HFF-Myc (cell line): ENCODE measurements at regions not wholly inside any gene's neighbourhood (a gene's known extent, or its start where the extent isn't known, plus 50 kb on each side); places are given as distances from the start of the nearest gene placed in this dataset.

ENCODE experiments used
- DNase-seq: peaks from one replicate; pipeline ENCODE4 v3.0.0-alpha.2; 2011; ENCODE audit warnings: low read depth; ENCODE audit errors: extremely low read depth
- H3K4me3 ChIP-seq: replicated peaks from 2 replicates; pipeline ENCODE4 v1.5.1; 2011; ENCODE audit warnings: low read depth, mild to moderate bottlenecking, control low read depth, low read length
- TF ChIP-seq, protein P1 (sequence below): IDR thresholded peaks from 2 replicates; pipeline ENCODE4 v1.5.1; 2012; ENCODE audit warnings: mild to moderate bottlenecking, low read depth, low read length, control low read depth; ENCODE audit errors: missing control alignments

DNA sequence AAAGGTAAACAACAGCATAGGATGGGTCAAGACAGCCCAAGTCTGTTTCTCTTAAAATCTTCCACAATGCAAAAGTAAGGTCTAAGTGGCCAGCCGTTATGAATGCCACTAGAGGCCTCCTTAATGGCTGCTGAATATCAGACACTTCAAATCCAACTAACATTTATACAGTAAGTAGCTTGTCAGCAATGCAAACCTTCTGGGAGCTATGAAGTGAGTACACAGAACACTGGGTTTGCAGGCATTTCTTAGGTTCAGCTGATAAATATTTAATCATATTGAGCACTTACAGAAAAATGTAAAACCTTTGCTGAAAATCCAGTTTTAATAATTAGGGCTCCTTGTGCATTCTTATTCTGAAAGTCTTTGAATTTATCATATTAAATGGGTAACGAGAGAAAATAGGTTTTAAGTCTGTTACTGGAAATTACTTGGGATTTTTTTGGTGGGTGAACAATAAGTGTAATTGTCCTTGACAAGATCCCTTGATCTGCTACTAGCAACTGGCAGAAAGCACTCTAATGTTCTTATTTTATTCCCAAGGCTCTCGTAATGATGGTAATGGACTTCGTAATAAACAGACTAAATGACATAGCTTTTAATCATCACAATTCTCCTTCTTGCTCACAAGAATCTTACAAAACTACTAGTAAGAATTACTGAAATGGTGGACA, 141.7 kb upstream of the GPR149 start:
- no peak overlapping the region for H3K4me3 ChIP-seq
- TF ChIP-seq, protein P1, sequence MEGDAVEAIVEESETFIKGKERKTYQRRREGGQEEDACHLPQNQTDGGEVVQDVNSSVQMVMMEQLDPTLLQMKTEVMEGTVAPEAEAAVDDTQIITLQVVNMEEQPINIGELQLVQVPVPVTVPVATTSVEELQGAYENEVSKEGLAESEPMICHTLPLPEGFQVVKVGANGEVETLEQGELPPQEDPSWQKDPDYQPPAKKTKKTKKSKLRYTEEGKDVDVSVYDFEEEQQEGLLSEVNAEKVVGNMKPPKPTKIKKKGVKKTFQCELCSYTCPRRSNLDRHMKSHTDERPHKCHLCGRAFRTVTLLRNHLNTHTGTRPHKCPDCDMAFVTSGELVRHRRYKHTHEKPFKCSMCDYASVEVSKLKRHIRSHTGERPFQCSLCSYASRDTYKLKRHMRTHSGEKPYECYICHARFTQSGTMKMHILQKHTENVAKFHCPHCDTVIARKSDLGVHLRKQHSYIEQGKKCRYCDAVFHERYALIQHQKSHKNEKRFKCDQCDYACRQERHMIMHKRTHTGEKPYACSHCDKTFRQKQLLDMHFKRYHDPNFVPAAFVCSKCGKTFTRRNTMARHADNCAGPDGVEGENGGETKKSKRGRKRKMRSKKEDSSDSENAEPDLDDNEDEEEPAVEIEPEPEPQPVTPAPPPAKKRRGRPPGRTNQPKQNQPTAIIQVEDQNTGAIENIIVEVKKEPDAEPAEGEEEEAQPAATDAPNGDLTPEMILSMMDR, result no peak
- no peak for DNase-seq

DNA sequence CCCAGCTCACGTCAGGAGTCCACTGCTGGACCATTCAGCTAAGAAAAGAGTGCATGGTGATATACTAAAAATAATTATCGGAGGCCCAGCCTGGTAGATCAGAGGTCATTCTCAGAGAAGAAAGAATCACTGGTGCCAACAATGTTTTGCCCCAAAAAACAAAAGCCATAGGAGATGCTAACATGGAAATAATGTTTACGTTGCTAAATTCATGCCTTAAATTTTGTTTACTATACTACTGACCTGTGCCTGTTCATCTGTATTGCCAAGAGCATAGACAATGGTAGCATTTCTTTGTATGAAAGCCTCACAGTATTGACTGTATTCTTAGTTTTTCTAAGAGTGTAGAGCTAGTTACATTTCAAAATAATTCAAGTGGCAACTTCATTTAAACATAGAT, 138.1 kb upstream of the GPR149 start:
- DNase-seq, result no peak
- no peak overlapping the region for H3K4me3 ChIP-seq
- TF ChIP-seq, protein P1, result no peak

- DNase-seq, result no peak
- TF ChIP-seq, protein P1, result no peak
- no peak overlapping the region for H3K4me3 ChIP-seq
These were observed 129.6 kb upstream of the GPR149 start for GRCh38 chr3:154559623-154560022.

DNA sequence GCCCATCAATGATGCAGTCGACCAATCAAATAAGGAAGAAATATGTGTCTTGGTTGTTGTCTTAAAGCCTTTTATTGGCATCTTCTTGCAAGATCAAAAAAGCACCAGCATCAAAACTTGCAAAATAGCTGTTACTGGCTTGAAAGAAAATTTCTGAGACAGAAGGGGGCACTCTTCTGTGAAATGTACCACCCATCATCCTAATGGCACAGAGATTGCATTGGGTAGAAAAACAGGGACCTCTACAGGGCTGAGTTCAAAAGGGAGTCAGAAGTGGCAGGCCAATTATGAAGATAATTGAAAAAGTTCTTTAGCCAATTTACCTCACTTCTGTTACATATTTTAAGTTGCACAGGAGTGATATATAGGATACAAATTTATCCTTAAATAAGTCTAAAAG, 122.3 kb upstream of the GPR149 start:
- no peak overlapping the region for H3K4me3 ChIP-seq
- DNase-seq, result no peak
- TF ChIP-seq, protein P1, result peak; percentile 10

DNA sequence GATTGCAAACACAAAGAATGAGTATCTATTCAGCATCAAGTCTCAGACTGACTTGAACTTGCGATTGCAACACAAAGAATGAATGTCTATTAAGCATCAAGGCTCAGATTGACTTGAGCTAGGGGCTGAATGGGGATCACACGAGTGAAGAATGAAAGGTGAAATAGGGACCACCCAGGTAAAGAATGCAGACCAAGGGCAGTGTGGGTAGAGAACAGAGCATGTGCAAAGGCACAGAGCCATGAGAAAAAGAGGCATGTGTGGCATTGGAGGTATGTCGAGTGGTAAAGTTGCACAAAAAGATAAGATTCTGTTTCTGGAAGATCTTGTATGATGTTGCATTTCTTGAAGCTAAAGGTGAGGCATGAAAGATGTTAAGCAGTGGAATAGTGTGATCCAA, 119.4 kb upstream of the GPR149 start:
- TF ChIP-seq, protein P1, result no peak
- DNase-seq, result no peak
- no peak overlapping the region for H3K4me3 ChIP-seq

DNA sequence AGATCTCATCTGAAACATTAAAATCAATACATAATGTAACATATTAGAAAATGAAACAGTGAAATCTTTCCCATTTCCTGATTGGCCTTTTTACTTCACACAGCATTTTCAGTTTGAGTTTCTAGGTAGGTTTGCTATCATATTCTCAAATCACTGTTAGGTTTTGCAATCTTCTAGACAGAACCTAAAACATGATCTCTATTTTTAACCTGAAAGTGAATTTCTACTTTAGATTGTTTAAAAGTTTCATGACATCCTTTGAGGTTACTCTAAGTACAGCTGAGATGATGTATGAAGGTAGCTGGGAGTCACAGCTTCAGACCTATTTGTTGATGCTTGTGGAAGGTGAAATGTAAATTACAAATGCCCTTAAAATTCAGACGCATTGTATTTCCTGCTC, 118.4 kb upstream of the GPR149 start:
- DNase-seq, result no peak
- TF ChIP-seq, protein P1, result no peak

GRCh38 chr3:154542837-154543236, 112.8 kb upstream of the GPR149 start:
- TF ChIP-seq, protein P1, result no peak
- no peak overlapping the region for H3K4me3 ChIP-seq
- no peak for DNase-seq

More for the DNA sequence above, 118.4 kb upstream of the GPR149 start:
- no peak overlapping the region for H3K4me3 ChIP-seq
